HepG2 (cell line): ENCODE measurements at regions not wholly inside any gene's neighbourhood (a gene's known extent, or its start where the extent isn't known, plus 50 kb on each side); places are given as distances from the start of the nearest gene placed in this dataset.

Experiments
- ATAC-seq: fragments of 200-7000 bp; cut with Tn5 transposase; 3 replicates; pipeline ENCODE4 v1.9.1; 2020; ENCODE audit warnings: mild to moderate bottlenecking, moderate library complexity
- BruUV-seq: library from RNA; stranded (reverse); fragments of 400-500 nt; replicated peaks from 2 replicates; lab custom pipeline; 2021; lab: Mats Ljungman, UMichigan
- CTCF ChIA-PET: fragments of 300-600 bp; formaldehyde crosslinking; extraction: SDS; loops from one replicate; lab custom pipeline; 2021; ENCODE audit warnings: low total read pairs, inconsistent platforms, low intra/inter-chr PET ratio; lab: Yijun Ruan, JAX
- POLR2A ChIA-PET: fragments of 350-600 bp; sonication (Branson Sonifier 250); formaldehyde crosslinking; loops from one replicate; lab custom pipeline; 2020; ENCODE audit warnings: antibody characterized with exemption, inconsistent platforms; lab: Yijun Ruan, JAX
- DNase-seq: peaks from one replicate; pipeline ENCODE4 v3.0.0-alpha.2; 2015; ENCODE audit warnings: low spot score
- FAIRE-seq: peaks from 3 replicates; lab custom pipeline; 2011; peaks lifted over from hg19 to GRCh38; lab: Jason Lieb, UNC
- H2AFZ ChIP-seq: one replicate; pipeline ENCODE4 v1.6.1; 2011; ENCODE audit warnings: low read length, inconsistent platforms
- H3K27ac ChIP-seq: fragments of 300-600 bp; 3 replicates; pipeline ENCODE4 v1.8.0; 2011; ENCODE audit warnings: mixed run types, mild to moderate bottlenecking, mixed read lengths, low read length, inconsistent platforms; ENCODE audit not compliant: insufficient read depth; ENCODE audit errors: extremely low read length
- H3K27me3 ChIP-seq, 2 experiments: fragments of 200-600 bp in 1 of 2; 2 replicates in 1 of 2; 3 replicates in 1 of 2; pipeline versions ENCODE4 v1.6.0 to v1.8.0; 2011; ENCODE audit warnings: low read length in 2 of 2, mild to moderate bottlenecking in 2 of 2, moderate library complexity in 2 of 2, inconsistent platforms in 1 of 2; ENCODE audit not compliant: insufficient read depth in 2 of 2, control insufficient read depth in 1 of 2
- H3K36me3 ChIP-seq, 2 experiments: fragments of 200-600 bp in 1 of 2; replicated peaks in 1 of 2; 2 replicates in 1 of 2; 3 replicates in 1 of 2; pipeline versions ENCODE4 v1.5.1 to v1.8.0; 2011; ENCODE audit warnings: low read length in 2 of 2, inconsistent platforms in 1 of 2; ENCODE audit not compliant: insufficient read depth in 2 of 2, control insufficient read depth in 1 of 2
- H3K4me1 ChIP-seq: 2 replicates; pipeline ENCODE4 v1.5.1; 2012; ENCODE audit warnings: low read length, inconsistent platforms; ENCODE audit not compliant: insufficient read depth
- H3K4me2 ChIP-seq: 2 replicates; pipeline ENCODE4 v1.6.0; 2011; ENCODE audit warnings: low read depth, low read length, inconsistent platforms
- H3K4me3 ChIP-seq, 3 experiments: fragments of 200-600 bp in 1 of 3; sonication (generic), shearing (Covaris generic) in 1 of 3; replicated peaks in 1 of 3; 2 replicates each; pipeline ENCODE4 v1.5.1; 2011 to 2016; ENCODE audit warnings: low read length in 3 of 3, inconsistent platforms in 2 of 3, low read depth in 2 of 3, mild to moderate bottlenecking in 2 of 3, control low read depth in 1 of 3, mixed read lengths in 1 of 3; ENCODE audit not compliant: insufficient read depth in 1 of 3
- H3K79me2 ChIP-seq: one replicate; pipeline ENCODE4 v1.6.1; 2011; ENCODE audit warnings: low read length, inconsistent platforms; ENCODE audit not compliant: insufficient read depth
- H3K9ac ChIP-seq: 2 replicates; pipeline ENCODE4 v1.6.0; 2011; ENCODE audit warnings: mild to moderate bottlenecking, low read depth, low read length, inconsistent platforms; ENCODE audit not compliant: insufficient read depth
- H3K9me3 ChIP-seq: 2 replicates; pipeline ENCODE4 v1.5.1; 2012; ENCODE audit warnings: mild to moderate bottlenecking, low read length
- H4K20me1 ChIP-seq: 2 replicates; pipeline ENCODE4 v1.6.0; 2011; ENCODE audit warnings: inconsistent platforms, mild to moderate bottlenecking, low read length, moderate library complexity; ENCODE audit not compliant: insufficient read depth
- ATRX ChIP-seq: sonication (generic); formaldehyde crosslinking; IDR thresholded peaks from 2 replicates; pipeline ENCODE4 v1.4.0; 2020; ENCODE audit warnings: missing genetic modification reagents, borderline replicate concordance
- CCAR2 ChIP-seq: fragments of 200-400 bp; formaldehyde crosslinking; optimal IDR thresholded peaks from 2 replicates; pipeline ENCODE3; 2018; ENCODE audit warnings: low read depth, mild to moderate bottlenecking, low read length, moderate library complexity
- EED ChIP-seq: sonication (generic); formaldehyde crosslinking; IDR thresholded peaks from 2 replicates; pipeline ENCODE4 v1.5.0; 2020; ENCODE audit warnings: mild to moderate bottlenecking, missing genetic modification reagents
- HNF4G ChIP-seq, 2 experiments: sonication (generic) in 1 of 2; formaldehyde crosslinking in 1 of 2; IDR thresholded peaks; 2 replicates each; pipeline versions ENCODE4 v1.4.0 to v1.6.1; 2011 to 2020; ENCODE audit warnings: borderline replicate concordance in 2 of 2, low read depth in 2 of 2, mild to moderate bottlenecking in 2 of 2, low read length in 1 of 2, missing genetic modification reagents in 1 of 2, moderate library complexity in 1 of 2
- KDM6A ChIP-seq: IDR thresholded peaks from 2 replicates; pipeline ENCODE4 v1.6.1; 2016; ENCODE audit warnings: low read depth
- LCORL ChIP-seq, 2 experiments: fragments of 450-650 bp in 1 of 2; sonication (generic) in 1 of 2; formaldehyde crosslinking in 1 of 2; IDR thresholded peaks; 2 replicates each; pipeline versions ENCODE4 v1.5.0 to v1.6.1; 2017 to 2020; ENCODE audit warnings: antibody characterized with exemption in 1 of 2, missing genetic modification reagents in 1 of 2
- MAF1 ChIP-seq: sonication (generic); formaldehyde crosslinking; IDR thresholded peaks from 2 replicates; pipeline ENCODE4 v1.5.0; 2020; ENCODE audit warnings: missing genetic modification reagents, borderline replicate concordance
- MAX ChIP-seq: IDR thresholded peaks from 2 replicates; pipeline ENCODE4 v1.6.1; 2012; ENCODE audit warnings: inconsistent platforms
- NR0B2 ChIP-seq: sonication (generic); formaldehyde crosslinking; IDR thresholded peaks from 2 replicates; pipeline ENCODE4 v1.4.0; 2020; ENCODE audit warnings: mild to moderate bottlenecking, missing genetic modification reagents
- NR2C2 ChIP-seq: sonication (generic); formaldehyde crosslinking; IDR thresholded peaks from 2 replicates; pipeline ENCODE4 v1.4.0; 2020; ENCODE audit warnings: missing genetic modification reagents, mild to moderate bottlenecking, moderate library complexity, borderline replicate concordance
- PCBP2 ChIP-seq: fragments of 200-400 bp; formaldehyde crosslinking; optimal IDR thresholded peaks from 2 replicates; pipeline ENCODE3; 2018; ENCODE audit warnings: low read length, low read depth; ENCODE audit not compliant: poor library complexity, severe bottlenecking
- RARG ChIP-seq: sonication (generic); formaldehyde crosslinking; IDR thresholded peaks from 2 replicates; pipeline ENCODE4 v1.4.0; 2020; ENCODE audit warnings: low read depth, mild to moderate bottlenecking, missing genetic modification reagents
- STAT5B ChIP-seq: sonication (generic); formaldehyde crosslinking; IDR thresholded peaks from 2 replicates; pipeline ENCODE4 v1.4.0; 2020; ENCODE audit warnings: missing genetic modification reagents
- TIGD3 ChIP-seq: sonication (generic); formaldehyde crosslinking; IDR thresholded peaks from 2 replicates; pipeline ENCODE4 v1.5.1; 2020; ENCODE audit warnings: mild to moderate bottlenecking, missing genetic modification reagents, borderline replicate concordance
- ZBTB44 ChIP-seq: sonication (generic); formaldehyde crosslinking; IDR thresholded peaks from 2 replicates; pipeline ENCODE4 v1.4.0; 2020; ENCODE audit warnings: missing genetic modification reagents
- ZNF124 ChIP-seq: sonication (generic); formaldehyde crosslinking; IDR thresholded peaks from 2 replicates; pipeline ENCODE4 v1.4.0; 2020; ENCODE audit warnings: missing genetic modification reagents
- ZNF234 ChIP-seq: sonication (generic); formaldehyde crosslinking; conservative IDR thresholded peaks from 2 replicates; pipeline ENCODE4 v1.5.1; 2020; ENCODE audit warnings: mild to moderate bottlenecking, missing genetic modification reagents
- ZNF30 ChIP-seq: sonication (generic); formaldehyde crosslinking; IDR thresholded peaks from 2 replicates; pipeline ENCODE4 v1.5.0; 2020; ENCODE audit warnings: mild to moderate bottlenecking, missing genetic modification reagents
- ZNF574 ChIP-seq: sonication (generic); formaldehyde crosslinking; IDR thresholded peaks from 2 replicates; pipeline ENCODE4 v1.4.0; 2020; ENCODE audit warnings: missing genetic modification reagents
- WGBS: methylation state at CpG from one replicate; pipeline ENCODE4 v1.1.6; 2017; ENCODE audit warnings: low lambda C conversion rate; 5-methylcytosine and 5-hydroxymethylcytosine counted together
- in situ Hi-C: cut with HindIII; loops from 2 replicates; pipeline ENCODE4 v1.10.0; 2017; ENCODE audit warnings: low pct_unique_long_range_greater_than_20kb; ENCODE audit not compliant: extremely low pct_ligation_motif_present
- intact Hi-C: fragments of 100-400 bp; cut with micrococcal nuclease; formaldehyde crosslinking; loops from one replicate; pipeline ENCODE4 v1.10.0; 2022; ENCODE audit not compliant: unreplicated experiment

GRCh38 chr3:106440672-106441071 lies 571.9 kb upstream of the CBLB start (continued):
- TF ChIP-seq PCBP2 (no peak), ZNF234 (CRISPR knock-in tag) (no peak), ATRX (CRISPR knock-in tag) (no peak), MAX (no peak), EED (no peak), NR0B2 (CRISPR knock-in tag) (no peak), MAF1 (no peak)

GRCh38 chr3:106446271-106446670 lies 577.5 kb upstream of the CBLB start:
- BruUV-seq = no TSS peak
- no peak overlapping the region for H2AFZ ChIP-seq
- DNase-seq = no peak
- no peaks in the 10 kb centered on the region for H3K27me3 ChIP-seq
- H3K36me3 ChIP-seq = no peaks in the 10 kb centered on the region
- no peak overlapping the region for H3K27ac ChIP-seq
- H3K4me2 ChIP-seq = no peak overlapping the region
- FAIRE-seq = no peak
- ATAC-seq = no peak
- ChIA-PET CTCF (no interaction called here), POLR2A (no interaction called here)
- in situ Hi-C loops (no loop called here), intact Hi-C loops (no loop called here)
- no peak overlapping the region for H3K9ac ChIP-seq
- no peak overlapping the region for H3K4me3 ChIP-seq
- H3K79me2 ChIP-seq = no peaks in the 10 kb centered on the region
- H3K4me1 ChIP-seq = no peaks in the 10 kb centered on the region
- H4K20me1 ChIP-seq = no peaks in the 10 kb centered on the region
- 0% methylated on average over 4 of the region's 4 CpGs for WGBS
- no peaks in the 10 kb centered on the region for H3K9me3 ChIP-seq
- TF ChIP-seq ZBTB44 (CRISPR knock-in tag) = no peak
- TF ChIP-seq TIGD3 = no peak
- TF ChIP-seq CCAR2 = no peak
- no peak for TF ChIP-seq ZNF124 (CRISPR knock-in tag)
- no peak for TF ChIP-seq NR2C2 (CRISPR knock-in tag)
- no peak for TF ChIP-seq STAT5B (CRISPR knock-in tag)
- TF ChIP-seq ZNF30 (CRISPR knock-in tag) = no peak
- no peak for TF ChIP-seq LCORL (IDR thresholded peaks at IDR 0.05)
- no peak for TF ChIP-seq LCORL (CRISPR knock-in tag; IDR thresholded peaks at IDR 0.05)
- TF ChIP-seq KDM6A (CRISPR knock-in tag) = no peak
- no peak for TF ChIP-seq RARG (CRISPR knock-in tag)
- no peak for TF ChIP-seq ZNF574 (CRISPR knock-in tag)
- TF ChIP-seq HNF4G (IDR thresholded peaks at IDR 0.05; ENCODE audit: borderline replicate concordance, low read depth, low read length) = no peak
- no peak for TF ChIP-seq HNF4G (CRISPR knock-in tag; IDR thresholded peaks at IDR 0.05; ENCODE audit: borderline replicate concordance, low read depth)
